K562 (cell line): ENCODE measurements at regions not wholly inside any gene's neighbourhood (a gene's known extent, or its start where the extent isn't known, plus 50 kb on each side); places are given as distances from the start of the nearest gene placed in this dataset.

ENCODE experiments used
- ARID1B ChIP-seq: fragments of 450-650 bp; IDR thresholded peaks from 2 replicates; pipeline ENCODE4 v1.6.1; 2016; ENCODE audit warnings: antibody characterized with exemption, mild to moderate bottlenecking, inconsistent platforms
- CEBPG ChIP-seq, 3 experiments: fragments of 200-800 bp in 1 of 3; sonication (Bioruptor generic) in 1 of 3; sonication (generic) in 1 of 3; formaldehyde crosslinking in 1 of 3; IDR thresholded peaks in 2 of 3; conservative IDR thresholded peaks in 1 of 3; 2 replicates each; pipeline versions ENCODE4 v1.6.1 to v1.8.0; 2016 to 2022; ENCODE audit warnings: missing compliant biosample characterization in 2 of 3, missing genetic modification characterization in 2 of 3, mild to moderate bottlenecking in 1 of 3, missing genetic modification reagents in 1 of 3
- CTBP1 ChIP-seq: fragments of 450-650 bp; IDR thresholded peaks from 2 replicates; pipeline ENCODE4 v1.6.1; 2016; ENCODE audit warnings: borderline replicate concordance
- ETS1 ChIP-seq: conservative IDR thresholded peaks from 2 replicates; pipeline ENCODE4 v1.6.1; 2011; ENCODE audit warnings: low read depth, mild to moderate bottlenecking, low read length; ENCODE audit not compliant: control insufficient read depth
- FOXA3 ChIP-seq, 2 experiments: fragments of 450-650 bp in 1 of 2; sonication (generic) in 1 of 2; formaldehyde crosslinking; IDR thresholded peaks in 1 of 2; conservative IDR thresholded peaks in 1 of 2; 2 replicates each; pipeline versions ENCODE4 v1.4.0 to v1.8.0; 2020 to 2022; ENCODE audit warnings: mild to moderate bottlenecking in 2 of 2, missing genetic modification reagents in 1 of 2
- GABPA ChIP-seq: fragments of 200-800 bp; sonication (Bioruptor generic); conservative IDR thresholded peaks from 2 replicates; pipeline ENCODE4 v1.6.1; 2016; ENCODE audit warnings: low read depth, missing genetic modification characterization, missing compliant biosample characterization
- MIER1 ChIP-seq: fragments of 450-650 bp; IDR thresholded peaks from 2 replicates; pipeline ENCODE4 v1.6.1; 2016; ENCODE audit warnings: antibody characterized with exemption, mild to moderate bottlenecking, low read depth
- NFYB ChIP-seq: IDR thresholded peaks from 2 replicates; pipeline ENCODE4 v1.6.1; 2011; ENCODE audit warnings: mild to moderate bottlenecking, moderate library complexity; ENCODE audit not compliant: insufficient read length; ENCODE audit errors: extremely low read depth
- NR2C1 ChIP-seq, 2 experiments: fragments of 450-650 bp; IDR thresholded peaks; 2 replicates each; pipeline ENCODE4 v1.6.1; 2017; ENCODE audit warnings: mild to moderate bottlenecking in 2 of 2, antibody characterized with exemption in 1 of 2, inconsistent platforms in 1 of 2, missing compliant biosample characterization in 1 of 2, missing genetic modification characterization in 1 of 2
- NR2C2 ChIP-seq, 2 experiments: fragments of 200-800 bp in 1 of 2; sonication (Bioruptor generic) in 1 of 2; sonication (generic) in 1 of 2; formaldehyde crosslinking in 1 of 2; IDR thresholded peaks; 2 replicates each; pipeline versions ENCODE4 v1.6.1 to v1.8.0; 2016 to 2022; ENCODE audit warnings: mild to moderate bottlenecking in 1 of 2, missing compliant biosample characterization in 1 of 2, missing genetic modification characterization in 1 of 2, missing genetic modification reagents in 1 of 2
- SOX6 ChIP-seq: fragments of 450-650 bp; IDR thresholded peaks from 2 replicates; pipeline ENCODE4 v1.6.1; 2014; ENCODE audit warnings: mild to moderate bottlenecking
- ZBTB40 ChIP-seq, 2 experiments: fragments of 450-650 bp in 1 of 2; sonication (generic) in 1 of 2; formaldehyde crosslinking in 1 of 2; IDR thresholded peaks; 2 replicates each; pipeline versions ENCODE4 v1.7.1 to v1.9.0; 2016 to 2022; ENCODE audit warnings: inconsistent platforms in 1 of 2, mild to moderate bottlenecking in 1 of 2, missing genetic modification reagents in 1 of 2
- ZNF184 ChIP-seq: sonication (generic); formaldehyde crosslinking; IDR thresholded peaks from 2 replicates; pipeline ENCODE4 v1.5.0; 2020; ENCODE audit warnings: missing genetic modification reagents

DNA sequence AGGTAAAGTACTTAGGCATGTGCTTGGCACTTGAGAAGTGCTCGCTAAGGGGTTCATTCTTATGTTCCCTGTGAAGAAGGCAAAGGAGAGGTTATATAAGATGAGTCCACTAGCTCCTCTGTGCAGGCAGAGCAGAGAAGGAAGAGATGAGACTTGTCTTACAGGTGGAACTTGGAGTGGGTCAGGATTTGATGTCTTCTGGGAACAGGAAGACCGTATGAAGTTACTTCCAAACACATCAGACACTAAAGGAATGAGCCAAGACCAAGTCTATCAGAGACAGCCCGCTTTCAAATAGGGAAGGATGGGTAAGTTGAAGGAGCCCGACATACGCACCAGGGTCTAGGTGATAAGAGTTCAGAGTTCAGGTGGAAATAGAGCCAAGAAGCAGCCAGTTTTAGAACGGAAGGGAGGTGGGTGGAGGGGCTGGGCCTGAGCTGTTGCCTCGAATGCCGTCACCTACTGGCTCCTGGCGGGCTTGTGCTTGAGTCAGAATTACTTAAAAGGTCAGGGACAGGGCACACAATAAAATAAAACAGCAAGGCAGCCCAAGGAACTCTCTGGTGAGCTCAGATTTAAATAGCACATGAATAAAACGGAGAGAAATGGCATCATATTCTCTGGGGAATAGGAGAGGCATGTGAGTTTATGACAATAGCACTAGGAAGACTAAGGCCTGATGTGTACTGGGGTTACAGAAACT, 56.1 kb upstream of the GRB10 start (continued):
- TF ChIP-seq NFYB = no peak
- 0 out of 2 replicates have a peak, but pooled peaks have one; percentile 8 for TF ChIP-seq ARID1B
- TF ChIP-seq ETS1 = no peak
- no peak for TF ChIP-seq CTBP1
- no peak for TF ChIP-seq ZNF184 (CRISPR knock-in tag)
- TF ChIP-seq FOXA3 (CRISPR knock-in tag; conservative IDR thresholded peaks at IDR 0.05 in 1 of 2, IDR thresholded peaks at IDR 0.05 in 1 of 2) = no peak
- no peak for TF ChIP-seq GABPA (tag)
- no peak for TF ChIP-seq CEBPG (CRISPR knock-in tag; IDR thresholded peaks at IDR 0.05)
- peak in 1 of 2 experiments; percentile 50; a peak in 1 of 4 replicates for TF ChIP-seq CEBPG (tag; conservative IDR thresholded peaks at IDR 0.05 in 1 of 2, IDR thresholded peaks at IDR 0.05 in 1 of 2)
- TF ChIP-seq ZBTB40 (IDR thresholded peaks at IDR 0.05) = no peak
- TF ChIP-seq ZBTB40 (CRISPR knock-in tag; IDR thresholded peaks at IDR 0.05) = no peak
- no peak for TF ChIP-seq NR2C2 (CRISPR knock-in tag; IDR thresholded peaks at IDR 0.05)
- peak; percentile 70; the same call in 1 of the 2 replicates for TF ChIP-seq NR2C2 (tag; IDR thresholded peaks at IDR 0.05)
- no peak for TF ChIP-seq SOX6
- no peak for TF ChIP-seq MIER1
- peak; percentile 44; the same call in 1 of the 2 replicates for TF ChIP-seq NR2C1 (IDR thresholded peaks at IDR 0.05)
- peak; percentile 47 for TF ChIP-seq NR2C1 (tag; IDR thresholded peaks at IDR 0.05)
